Fibroblast of mammary gland (primary cell): ENCODE measurements at regions not wholly inside any gene's neighbourhood (a gene's known extent, or its start where the extent isn't known, plus 50 kb on each side); places are given as distances from the start of the nearest gene placed in this dataset.
A peak's percentile ranks its signal among the peaks of the same experiment; 100 is the strongest.

ENCODE experiments used
- DNase-seq: peaks from one replicate; pipeline ENCODE4 v3.0.0-alpha.2; 2010; ENCODE audit warnings: low read depth
- H3K4me3 ChIP-seq: 2 replicates; pipeline ENCODE4 v1.5.1; 2011; ENCODE audit warnings: low read depth, mild to moderate bottlenecking, low read length, moderate library complexity; ENCODE audit not compliant: control insufficient read depth
- CTCF ChIP-seq: conservative IDR thresholded peaks from 2 replicates; pipeline ENCODE4 v1.5.1; 2011; ENCODE audit warnings: low read depth, low read length, inconsistent platforms; ENCODE audit not compliant: control insufficient read depth, insufficient read depth

- no peak for TF ChIP-seq CTCF
- no peak overlapping the region for H3K4me3 ChIP-seq
- DNase-seq, result no peak
Observed at GRCh38 chr1:55568732-55569131, 353.6 kb upstream of the USP24 start.

DNA sequence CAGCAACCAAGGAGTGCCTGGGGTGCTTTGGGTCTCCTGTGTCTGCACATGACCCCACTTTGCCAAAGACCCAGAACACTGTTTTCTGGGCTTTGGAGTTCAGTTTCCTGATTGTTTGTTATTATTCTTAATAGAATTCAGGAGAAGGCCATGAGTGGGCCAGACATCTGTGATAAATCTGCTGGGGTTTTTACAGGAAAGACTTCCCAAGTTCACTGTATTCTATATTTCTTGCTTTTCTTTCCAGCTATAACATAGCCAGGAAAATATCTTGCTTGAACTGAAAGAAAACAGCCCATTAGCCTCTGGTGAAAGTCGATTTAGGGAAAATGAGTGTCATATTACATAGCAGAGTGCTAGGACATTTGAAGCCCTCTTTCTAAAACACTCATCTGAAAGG, 345.1 kb upstream of the USP24 start:
- DNase-seq, result no peak
- no peak for TF ChIP-seq CTCF
- no peak overlapping the region for H3K4me3 ChIP-seq

DNA sequence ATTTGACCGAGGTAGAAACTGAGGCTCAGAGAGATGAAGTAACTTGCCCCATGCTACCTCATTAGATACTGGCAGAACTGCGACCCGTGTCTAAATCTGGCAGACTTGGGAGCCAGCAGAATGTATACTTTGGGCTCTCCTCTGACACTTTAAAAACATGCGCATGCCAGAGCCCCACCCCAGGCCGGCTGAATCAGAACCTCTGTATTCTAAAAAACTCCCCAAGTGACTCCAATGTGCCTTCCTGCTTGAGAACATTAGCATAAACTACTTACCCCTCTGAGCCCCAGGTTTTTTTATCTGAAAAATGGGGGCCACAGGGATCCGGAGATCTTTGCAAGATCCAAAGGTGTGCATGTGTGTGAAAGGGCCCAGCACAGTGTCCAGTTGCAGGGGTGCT, 344.7 kb upstream of the USP24 start:
- DNase-seq, result no peak
- H3K4me3 ChIP-seq, result no peak overlapping the region
- TF ChIP-seq CTCF, result no peak

- TF ChIP-seq CTCF, result no peak
- DNase-seq, result peak; percentile 58
Observed at GRCh38 chr1:55559161-55559611, 344.0 kb upstream of the USP24 start.

GRCh38 chr1:55558515-55558914, 343.4 kb upstream of the USP24 start:
- TF ChIP-seq CTCF, result no peak
- no peak overlapping the region for H3K4me3 ChIP-seq
- DNase-seq, result no peak

More at GRCh38 chr1:55559161-55559611, 344.0 kb upstream of the USP24 start:
- H3K4me3 ChIP-seq, result no peak overlapping the region

- TF ChIP-seq CTCF, result no peak
- no peak for DNase-seq
- H3K4me3 ChIP-seq, result no peak overlapping the region
Observed at GRCh38 chr1:55555956-55556725, 341.0 kb upstream of the USP24 start.
